LNCAP (cell line): ENCODE measurements at regions not wholly inside any gene's neighbourhood (a gene's known extent, or its start where the extent isn't known, plus 50 kb on each side); places are given as distances from the start of the nearest gene placed in this dataset.

Experiments
- CTCF ChIP-seq: fragments of 450-650 bp; IDR thresholded peaks from 2 replicates; pipeline ENCODE4 v1.5.1; 2017; ENCODE audit warnings: mild to moderate bottlenecking

DNA sequence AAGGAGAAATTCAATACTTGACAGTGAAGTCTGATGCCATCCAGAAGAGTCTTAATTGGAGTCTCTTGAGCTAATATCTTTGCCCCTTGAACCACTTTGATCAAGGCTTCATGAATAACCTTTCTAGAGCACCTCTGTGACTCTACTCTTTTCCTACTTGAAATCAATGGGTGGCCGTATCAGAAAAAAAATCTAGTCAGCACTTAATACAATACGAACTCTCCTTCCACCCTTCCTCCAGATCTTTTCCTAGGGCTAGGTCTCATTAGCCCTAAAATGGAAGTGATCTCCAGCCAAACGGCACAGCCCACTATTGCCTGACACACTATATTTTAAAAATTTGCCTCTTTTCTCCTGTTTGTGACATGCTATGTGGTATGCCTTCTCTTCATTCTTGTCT lies 129.6 kb upstream of the TLL1 start:
- TF ChIP-seq CTCF: no peak

DNA sequence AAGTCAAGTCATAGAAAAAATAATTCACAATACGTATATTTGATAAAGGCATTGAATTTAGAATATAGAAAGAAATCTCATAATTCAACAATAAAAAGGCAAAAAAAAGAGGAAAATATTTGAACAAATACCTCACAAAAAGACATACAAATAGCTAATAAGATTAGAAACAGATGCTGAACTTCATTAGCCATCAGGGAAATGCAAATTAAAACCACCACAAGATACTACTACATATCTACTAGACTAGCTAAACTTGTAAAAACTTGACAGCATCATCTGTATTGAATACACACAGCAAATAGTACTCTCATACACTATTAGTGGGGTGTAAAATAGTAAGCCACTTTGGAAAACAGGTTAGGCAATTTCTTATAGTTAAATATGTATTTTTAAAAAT lies 128.7 kb upstream of the TLL1 start:
- TF ChIP-seq CTCF: no peak

DNA sequence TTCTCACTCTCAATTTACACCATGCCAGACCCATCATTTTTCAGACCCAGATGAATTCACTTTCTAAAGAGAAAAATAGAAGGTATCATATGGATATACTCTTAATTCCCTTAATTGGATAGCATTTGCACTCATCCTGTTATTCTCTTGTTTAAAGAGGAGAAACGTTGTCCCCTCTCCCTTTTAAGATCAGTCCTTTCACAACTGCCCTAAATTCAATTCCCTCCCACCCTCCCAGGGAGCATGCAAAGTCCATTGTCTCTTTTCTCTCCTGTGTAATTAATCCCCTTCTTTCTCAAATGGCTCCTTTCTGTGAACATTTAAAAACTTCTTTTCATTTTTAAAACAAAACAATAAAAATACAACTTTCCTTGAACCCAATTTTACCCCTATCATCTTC lies 124.7 kb upstream of the TLL1 start:
- TF ChIP-seq CTCF: no peak

DNA sequence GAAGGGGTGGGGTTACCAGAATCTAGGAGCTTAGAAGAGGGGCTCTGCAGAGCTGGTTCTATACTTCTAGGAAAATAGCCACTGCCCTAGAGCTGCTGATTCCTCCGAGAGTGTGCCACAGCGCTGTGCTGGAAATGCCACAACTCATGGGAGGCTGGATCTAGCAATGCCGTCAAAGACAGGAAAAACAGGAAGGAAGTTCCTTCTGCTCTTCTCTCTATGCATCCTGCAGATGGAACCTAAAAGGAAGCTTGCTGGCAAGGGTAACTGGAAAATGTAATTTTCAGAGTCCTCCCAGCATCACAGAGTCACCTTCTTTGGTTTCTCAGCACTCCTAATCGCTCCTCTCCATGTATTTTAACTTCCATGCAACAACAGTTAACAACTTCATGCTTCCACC lies 121.2 kb upstream of the TLL1 start:
- no peak for TF ChIP-seq CTCF

- TF ChIP-seq CTCF: no peak
These were observed 118.4 kb upstream of the TLL1 start for GRCh38 chr4:165754664-165755063.

DNA sequence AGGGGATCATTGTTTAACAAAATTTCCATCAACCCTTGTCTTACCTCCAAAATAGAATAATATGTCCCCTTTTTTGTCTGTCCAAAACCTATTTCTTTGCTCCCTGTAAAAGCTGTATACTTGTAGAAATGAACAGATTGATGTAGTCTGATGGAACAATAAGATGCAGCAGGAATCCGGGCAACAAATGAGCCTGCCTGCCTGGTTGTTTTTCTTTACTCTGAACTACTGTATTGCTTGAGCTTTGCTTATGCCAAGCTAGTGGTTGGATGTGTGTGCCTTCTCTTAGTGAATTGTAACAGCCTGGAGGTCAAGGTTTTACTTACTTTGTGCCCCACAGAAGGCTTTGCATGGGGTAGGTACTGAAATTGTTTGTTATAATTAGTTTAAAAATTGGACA lies 116.2 kb upstream of the TLL1 start:
- TF ChIP-seq CTCF: no peak

- TF ChIP-seq CTCF: no peak
These were observed 115.6 kb upstream of the TLL1 start for GRCh38 chr4:165757451-165757850.

DNA sequence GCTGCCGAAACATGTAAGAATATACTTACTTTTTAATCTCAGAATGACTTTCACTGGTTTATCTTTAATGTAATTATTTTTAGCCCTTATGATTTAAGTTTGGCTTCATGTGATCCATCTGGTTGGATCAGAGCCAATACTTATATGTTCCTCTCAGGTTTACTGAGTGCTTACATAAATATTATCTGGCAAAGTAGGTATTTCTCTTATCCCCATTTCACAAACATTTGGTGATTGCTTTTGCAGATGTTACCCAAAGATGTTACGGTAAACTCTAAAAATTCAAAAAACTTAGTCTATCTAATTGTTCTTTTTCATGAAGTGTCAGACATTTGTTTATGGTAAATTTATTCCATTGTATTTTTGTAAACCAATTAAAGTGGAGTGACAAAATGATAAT lies 115.0 kb upstream of the TLL1 start:
- no peak for TF ChIP-seq CTCF
